ENCODE measurements at regions not wholly inside any gene's neighbourhood (a gene's known extent, or its start where the extent isn't known, plus 50 kb on each side); places are given as distances from the start of the nearest gene placed in this dataset.

DNA sequence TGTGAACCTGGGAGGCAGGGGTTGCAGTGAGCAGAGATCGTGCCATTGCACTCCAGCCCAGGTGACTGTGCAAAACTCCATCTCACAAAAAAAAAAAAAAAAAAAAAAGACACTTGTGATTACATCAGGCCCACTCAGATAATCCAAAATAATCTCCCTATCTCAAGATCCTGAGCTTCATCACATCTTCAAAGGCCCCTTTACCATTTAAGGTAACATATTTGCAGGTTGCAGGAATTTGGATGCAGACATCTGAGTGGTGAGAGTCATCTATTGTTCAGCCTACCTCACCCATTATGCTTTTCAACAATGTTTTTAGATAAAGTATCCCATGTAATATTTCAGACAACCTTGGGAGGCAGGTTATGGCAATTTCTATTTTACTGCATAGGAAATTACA is 51.4 kb upstream of the EXOC4 start:
- Histone ChIP-seq H3K36me3 (ENCODE audit: control insufficient read depth in 2 of 2, insufficient read depth in 2 of 2, low read length in 1 of 2) (no peaks in the 10 kb centered on the region), H4K20me1 (ENCODE audit: control insufficient read depth, insufficient read depth) (no peaks in the 10 kb centered on the region), H3K9me3 (replicated peaks; ENCODE audit: control insufficient read depth, insufficient read depth, low read length) (no peaks in the 10 kb centered on the region), H3K79me2 (ENCODE audit: control insufficient read depth, insufficient read depth, low read length) (no peaks in the 10 kb centered on the region), H3K4me1 (ENCODE audit: control insufficient read depth, insufficient read depth, low read length) (no peaks in the 10 kb centered on the region), H3K4me3 (no peak overlapping the region), H3K4me2 (ENCODE audit: control insufficient read depth, insufficient read depth) (no peak overlapping the region), H3K9ac (ENCODE audit: control insufficient read depth, insufficient read depth, low read length) (no peak overlapping the region), H3K27ac (ENCODE audit: control insufficient read depth, insufficient read depth) (no peak overlapping the region), H3K27me3 (replicated peaks in 1 of 2; ENCODE audit: control insufficient read depth in 2 of 2, insufficient read depth in 2 of 2, low read length in 1 of 2) (0 out of 4 replicates have a peak, but pooled peaks cover 0 to 2% of the 10 kb centered on the region in 2 experiments), H2AFZ (ENCODE audit: control insufficient read depth, low read depth, low read length) (no peak overlapping the region)
- POLR2A ChIA-PET, result no interaction called here
- ATAC-seq, result no peak
- no peak for FAIRE-seq
- RAD21 ChIA-PET (ENCODE audit: unreplicated experiment), result no interaction called here
- intact Hi-C loops (cut with micrococcal nuclease; ENCODE audit: unreplicated experiment), result loop anchor here (10.0 kb wide), 1 partner anchor 487 kb away; no protein-coding TSS in a partner anchor
- CTCF ChIA-PET, result no interaction called here
- SMC1A ChIA-PET (ENCODE audit: uncharacterized antibody, unreplicated experiment), result no interaction called here
- in situ Hi-C loops (cut with MboI), result no loop called here
- no peak for DNase-seq (ENCODE audit: low read depth, low spot score)
- BruUV-seq (replicated peaks), result no TSS peak
- 100% methylated on average over 1 of the region's 1 CpG for WGBS (ENCODE audit: insufficient coverage, insufficient replicate concordance, low lambda C conversion rate, missing lambda C conversion rate)
- TF ChIP-seq, protein P1, sequence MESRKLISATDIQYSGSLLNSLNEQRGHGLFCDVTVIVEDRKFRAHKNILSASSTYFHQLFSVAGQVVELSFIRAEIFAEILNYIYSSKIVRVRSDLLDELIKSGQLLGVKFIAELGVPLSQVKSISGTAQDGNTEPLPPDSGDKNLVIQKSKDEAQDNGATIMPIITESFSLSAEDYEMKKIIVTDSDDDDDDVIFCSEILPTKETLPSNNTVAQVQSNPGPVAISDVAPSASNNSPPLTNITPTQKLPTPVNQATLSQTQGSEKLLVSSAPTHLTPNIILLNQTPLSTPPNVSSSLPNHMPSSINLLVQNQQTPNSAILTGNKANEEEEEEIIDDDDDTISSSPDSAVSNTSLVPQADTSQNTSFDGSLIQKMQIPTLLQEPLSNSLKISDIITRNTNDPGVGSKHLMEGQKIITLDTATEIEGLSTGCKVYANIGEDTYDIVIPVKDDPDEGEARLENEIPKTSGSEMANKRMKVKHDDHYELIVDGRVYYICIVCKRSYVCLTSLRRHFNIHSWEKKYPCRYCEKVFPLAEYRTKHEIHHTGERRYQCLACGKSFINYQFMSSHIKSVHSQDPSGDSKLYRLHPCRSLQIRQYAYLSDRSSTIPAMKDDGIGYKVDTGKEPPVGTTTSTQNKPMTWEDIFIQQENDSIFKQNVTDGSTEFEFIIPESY (IDR thresholded peaks at IDR 0.05), result no peak
- TF ChIP-seq IRF4 (IDR thresholded peaks at IDR 0.05; ENCODE audit: low read depth, low read length) (no peak), CHD1 (IDR thresholded peaks at IDR 0.05; ENCODE audit: low read depth, low read length) (no peak), POLR2A (IDR thresholded peaks at IDR 0.05; ENCODE audit: low read depth, low read length) (no peak), RAD21 (IDR thresholded peaks at IDR 0.05; ENCODE audit: insufficient read depth, low read depth, low read length) (no peak), DPF2 (IDR thresholded peaks at IDR 0.05) (no peak), TBL1XR1 (IDR thresholded peaks at IDR 0.05; ENCODE audit: low read depth, low read length) (no peak), EED (IDR thresholded peaks at IDR 0.05; ENCODE audit: low read depth) (no peak), FOXK2 (IDR thresholded peaks at IDR 0.05) (no peak), TAF1 (IDR thresholded peaks at IDR 0.05; ENCODE audit: borderline replicate concordance, low read depth, low read length) (no peak), MXI1 (IDR thresholded peaks at IDR 0.05; ENCODE audit: low read depth, low read length) (no peak), STAT3 (IDR thresholded peaks at IDR 0.05; ENCODE audit: low read depth, low read length) (no peak), ZNF217 (IDR thresholded peaks at IDR 0.05) (no peak), HDGF (IDR thresholded peaks at IDR 0.05) (no peak)
- TF ChIP-seq, protein P2, sequence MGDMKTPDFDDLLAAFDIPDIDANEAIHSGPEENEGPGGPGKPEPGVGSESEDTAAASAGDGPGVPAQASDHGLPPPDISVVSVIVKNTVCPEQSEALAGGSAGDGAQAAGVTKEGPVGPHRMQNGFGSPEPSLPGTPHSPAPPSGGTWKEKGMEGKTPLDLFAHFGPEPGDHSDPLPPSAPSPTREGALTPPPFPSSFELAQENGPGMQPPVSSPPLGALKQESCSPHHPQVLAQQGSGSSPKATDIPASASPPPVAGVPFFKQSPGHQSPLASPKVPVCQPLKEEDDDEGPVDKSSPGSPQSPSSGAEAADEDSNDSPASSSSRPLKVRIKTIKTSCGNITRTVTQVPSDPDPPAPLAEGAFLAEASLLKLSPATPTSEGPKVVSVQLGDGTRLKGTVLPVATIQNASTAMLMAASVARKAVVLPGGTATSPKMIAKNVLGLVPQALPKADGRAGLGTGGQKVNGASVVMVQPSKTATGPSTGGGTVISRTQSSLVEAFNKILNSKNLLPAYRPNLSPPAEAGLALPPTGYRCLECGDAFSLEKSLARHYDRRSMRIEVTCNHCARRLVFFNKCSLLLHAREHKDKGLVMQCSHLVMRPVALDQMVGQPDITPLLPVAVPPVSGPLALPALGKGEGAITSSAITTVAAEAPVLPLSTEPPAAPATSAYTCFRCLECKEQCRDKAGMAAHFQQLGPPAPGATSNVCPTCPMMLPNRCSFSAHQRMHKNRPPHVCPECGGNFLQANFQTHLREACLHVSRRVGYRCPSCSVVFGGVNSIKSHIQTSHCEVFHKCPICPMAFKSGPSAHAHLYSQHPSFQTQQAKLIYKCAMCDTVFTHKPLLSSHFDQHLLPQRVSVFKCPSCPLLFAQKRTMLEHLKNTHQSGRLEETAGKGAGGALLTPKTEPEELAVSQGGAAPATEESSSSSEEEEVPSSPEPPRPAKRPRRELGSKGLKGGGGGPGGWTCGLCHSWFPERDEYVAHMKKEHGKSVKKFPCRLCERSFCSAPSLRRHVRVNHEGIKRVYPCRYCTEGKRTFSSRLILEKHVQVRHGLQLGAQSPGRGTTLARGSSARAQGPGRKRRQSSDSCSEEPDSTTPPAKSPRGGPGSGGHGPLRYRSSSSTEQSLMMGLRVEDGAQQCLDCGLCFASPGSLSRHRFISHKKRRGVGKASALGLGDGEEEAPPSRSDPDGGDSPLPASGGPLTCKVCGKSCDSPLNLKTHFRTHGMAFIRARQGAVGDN (IDR thresholded peaks at IDR 0.05), result no peak
- TF ChIP-seq, protein P3, sequence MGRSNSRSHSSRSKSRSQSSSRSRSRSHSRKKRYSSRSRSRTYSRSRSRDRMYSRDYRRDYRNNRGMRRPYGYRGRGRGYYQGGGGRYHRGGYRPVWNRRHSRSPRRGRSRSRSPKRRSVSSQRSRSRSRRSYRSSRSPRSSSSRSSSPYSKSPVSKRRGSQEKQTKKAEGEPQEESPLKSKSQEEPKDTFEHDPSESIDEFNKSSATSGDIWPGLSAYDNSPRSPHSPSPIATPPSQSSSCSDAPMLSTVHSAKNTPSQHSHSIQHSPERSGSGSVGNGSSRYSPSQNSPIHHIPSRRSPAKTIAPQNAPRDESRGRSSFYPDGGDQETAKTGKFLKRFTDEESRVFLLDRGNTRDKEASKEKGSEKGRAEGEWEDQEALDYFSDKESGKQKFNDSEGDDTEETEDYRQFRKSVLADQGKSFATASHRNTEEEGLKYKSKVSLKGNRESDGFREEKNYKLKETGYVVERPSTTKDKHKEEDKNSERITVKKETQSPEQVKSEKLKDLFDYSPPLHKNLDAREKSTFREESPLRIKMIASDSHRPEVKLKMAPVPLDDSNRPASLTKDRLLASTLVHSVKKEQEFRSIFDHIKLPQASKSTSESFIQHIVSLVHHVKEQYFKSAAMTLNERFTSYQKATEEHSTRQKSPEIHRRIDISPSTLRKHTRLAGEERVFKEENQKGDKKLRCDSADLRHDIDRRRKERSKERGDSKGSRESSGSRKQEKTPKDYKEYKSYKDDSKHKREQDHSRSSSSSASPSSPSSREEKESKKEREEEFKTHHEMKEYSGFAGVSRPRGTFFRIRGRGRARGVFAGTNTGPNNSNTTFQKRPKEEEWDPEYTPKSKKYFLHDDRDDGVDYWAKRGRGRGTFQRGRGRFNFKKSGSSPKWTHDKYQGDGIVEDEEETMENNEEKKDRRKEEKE (IDR thresholded peaks at IDR 0.05), result no peak

Data from GM12878 (cell line).